NCI-H69 (cell line): ENCODE measurements at regions not wholly inside any gene's neighbourhood (a gene's known extent, or its start where the extent isn't known, plus 50 kb on each side); places are given as distances from the start of the nearest gene placed in this dataset.
"Not testable (repeated sequence)": the region's sequence is repeated elsewhere in the genome, so short reads cannot be mapped to it uniquely, and the experiment has no call there.

Experiments used
- DNase-seq: peaks from one replicate; lab custom pipeline; 2025; lab: John Stamatoyannopoulos, UW

DNA sequence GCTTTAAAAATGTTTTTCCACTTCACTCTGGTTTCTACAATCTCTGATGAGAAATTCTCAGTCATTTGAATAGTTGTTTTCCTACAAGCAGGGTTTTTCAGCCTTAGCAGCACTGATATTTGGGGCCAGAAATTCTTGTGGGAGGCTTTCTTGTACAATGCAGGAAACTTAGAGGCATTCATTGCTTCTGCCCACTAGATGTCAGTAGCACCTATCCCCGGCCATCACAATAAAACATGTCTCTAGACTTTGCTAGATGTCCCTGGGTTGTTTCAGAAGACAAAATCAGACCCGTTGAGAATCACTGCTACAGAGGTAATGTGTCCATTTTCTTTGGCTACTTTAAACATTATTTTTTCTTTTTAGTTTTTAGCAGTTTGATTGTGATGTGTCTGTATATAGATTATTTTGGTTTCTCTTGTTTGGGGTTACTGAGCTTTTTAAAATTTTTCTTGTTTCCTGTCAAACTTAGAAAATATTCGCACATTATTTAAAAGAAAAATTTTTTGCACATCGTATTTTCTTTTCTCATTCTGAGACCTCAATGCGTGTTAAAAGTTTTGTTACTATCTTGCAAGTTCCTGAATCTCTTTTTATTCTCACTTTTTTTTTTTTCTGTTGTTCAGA lies 60.8 kb upstream of the CCDC179 start:
- DNase-seq: peak; percentile 77

DNA sequence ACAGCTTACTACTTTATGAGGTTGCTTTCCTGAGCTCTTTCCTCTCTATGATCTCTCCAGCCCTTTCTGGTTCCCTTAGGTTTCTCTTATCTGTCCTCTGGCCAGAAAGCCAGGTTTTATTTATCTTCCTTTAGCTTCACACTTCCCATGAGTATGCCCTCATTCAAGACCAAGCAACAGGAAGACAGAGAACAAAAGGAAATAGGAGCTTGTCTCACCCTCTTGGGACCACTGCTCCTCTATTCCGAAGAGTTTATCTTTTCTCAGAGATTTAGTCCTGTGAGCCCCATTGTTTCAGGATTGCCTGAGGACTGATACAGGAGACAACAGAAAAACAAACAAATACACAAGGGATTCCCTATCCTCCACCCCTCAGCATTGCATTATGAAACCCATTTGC lies 62.4 kb upstream of the CCDC179 start:
- DNase-seq: peak; percentile 46

DNA sequence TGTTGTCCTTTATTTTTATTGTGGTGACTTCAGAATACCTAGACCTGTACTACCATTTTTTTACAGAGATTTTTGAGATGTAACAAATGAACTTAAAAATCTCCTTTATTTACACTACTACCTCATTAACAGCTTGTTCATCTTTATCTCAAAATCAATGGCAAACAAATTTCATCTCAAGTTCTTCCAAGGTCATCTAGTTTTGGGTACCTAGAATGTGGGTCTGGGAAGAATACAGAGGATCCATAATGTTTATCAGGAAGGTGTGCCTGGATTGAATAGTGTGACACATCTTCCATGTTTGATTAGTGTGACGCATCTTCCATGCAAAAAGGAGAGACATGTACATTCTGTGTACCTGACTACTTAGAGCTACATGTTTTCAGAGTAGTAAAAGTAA lies 63.3 kb upstream of the CCDC179 start:
- no peak for DNase-seq

DNA sequence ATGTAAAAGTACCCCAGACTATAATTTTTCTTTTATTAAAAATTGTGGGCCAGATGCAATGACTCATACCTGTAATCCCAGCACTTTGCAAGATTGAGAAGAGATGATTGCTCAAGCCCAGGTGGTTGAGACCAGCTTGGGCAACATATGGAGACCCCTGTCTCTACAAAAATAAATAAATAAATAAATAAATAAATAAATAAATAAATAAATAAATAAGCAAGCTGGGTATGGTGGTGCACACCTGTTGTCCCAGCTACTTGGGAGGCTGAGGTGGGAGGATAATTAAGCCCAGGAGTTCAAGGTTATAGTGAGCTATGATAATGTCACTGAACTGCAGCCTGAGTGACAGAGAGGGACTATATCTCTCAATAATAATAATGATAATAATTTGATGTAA lies 66.1 kb upstream of the CCDC179 start:
- DNase-seq: no peak

DNA sequence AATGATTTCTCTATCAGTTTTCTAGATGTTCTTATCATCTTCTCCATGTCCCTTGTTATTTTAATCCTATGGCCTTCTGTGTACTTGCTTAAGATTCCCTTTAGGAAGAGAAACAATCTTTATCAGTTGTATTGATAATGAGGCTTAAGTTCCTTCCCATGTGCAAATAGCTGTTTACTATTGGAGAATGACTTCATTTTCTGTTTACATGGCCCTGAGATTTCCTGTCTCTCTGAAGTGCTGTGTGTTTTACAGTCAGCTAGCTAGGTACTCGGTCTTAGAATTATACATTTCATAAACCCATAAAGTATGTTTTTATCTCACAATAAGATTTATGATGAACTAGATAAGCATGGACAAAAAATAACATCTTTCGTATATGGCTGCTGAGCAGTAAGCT lies 67.5 kb upstream of the CCDC179 start:
- peak; percentile 9 for DNase-seq

DNA sequence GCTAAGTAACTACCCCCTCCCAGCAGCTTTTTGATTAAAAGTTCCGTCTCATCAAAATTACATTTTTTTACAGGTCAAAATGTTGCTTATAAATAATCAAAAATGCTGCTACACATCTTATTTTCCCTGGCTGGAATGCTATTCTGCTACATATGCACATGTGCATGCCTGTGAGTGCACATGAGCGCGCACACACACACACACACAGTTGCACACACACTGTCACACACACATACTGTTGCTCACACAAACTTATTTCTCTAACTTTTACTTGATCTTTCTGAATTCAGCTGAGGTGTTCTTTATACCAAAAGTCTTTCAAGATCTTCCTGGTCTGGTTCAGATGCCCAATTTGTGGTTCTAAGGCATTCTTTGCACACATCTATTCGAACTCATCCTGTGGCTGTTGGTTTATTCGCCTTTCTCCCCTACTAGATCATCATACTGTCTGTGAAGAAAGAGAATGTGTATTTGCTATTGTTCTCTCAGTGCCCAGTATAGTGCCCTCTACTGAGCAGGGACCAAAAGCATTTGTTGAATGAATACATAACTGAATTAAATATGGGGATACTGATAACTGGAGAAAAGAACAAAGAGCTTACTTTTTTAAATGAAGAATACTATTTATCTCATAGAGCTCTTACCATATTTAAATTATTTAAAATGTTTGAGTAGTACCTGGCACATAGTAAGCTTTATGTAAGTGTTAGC lies 68.1 kb upstream of the CCDC179 start:
- peak; percentile 40 for DNase-seq

DNA sequence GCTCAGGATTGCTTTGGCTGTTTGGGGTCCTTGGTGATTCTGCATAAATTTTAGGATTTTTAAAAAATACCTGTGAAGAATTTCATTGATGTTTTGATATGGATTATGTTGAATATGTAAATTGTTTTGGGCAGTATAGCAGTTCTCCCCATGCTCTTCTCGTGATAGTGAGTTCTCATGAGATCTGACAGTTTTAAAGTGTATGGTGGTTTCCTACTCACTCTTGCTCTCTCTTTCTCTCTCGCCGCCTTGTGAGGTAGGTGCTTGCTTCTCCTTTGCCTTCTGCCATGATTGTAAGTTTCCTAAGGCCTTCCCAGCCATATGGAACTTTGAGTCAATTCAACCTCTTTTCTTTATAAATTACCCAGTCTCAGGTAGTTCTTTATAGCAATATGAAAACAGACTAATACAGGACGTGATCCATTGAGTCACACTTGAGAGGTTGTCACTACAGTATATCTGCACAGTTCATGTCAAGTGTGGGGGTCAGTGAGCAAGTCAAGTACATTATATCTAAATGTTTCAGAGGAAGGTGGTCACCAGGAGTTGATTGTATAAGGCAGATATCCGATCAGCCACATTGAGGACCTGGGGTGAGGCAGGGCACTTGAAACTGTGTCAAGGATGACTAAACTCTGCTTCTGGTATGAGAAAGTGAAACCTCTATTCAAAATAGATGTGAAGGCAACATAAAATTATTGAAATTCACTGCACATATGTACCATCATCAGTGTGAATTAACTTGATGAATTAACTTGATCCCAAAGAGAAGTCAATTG lies 70.7 kb upstream of the CCDC179 start:
- DNase-seq: no peak

DNA sequence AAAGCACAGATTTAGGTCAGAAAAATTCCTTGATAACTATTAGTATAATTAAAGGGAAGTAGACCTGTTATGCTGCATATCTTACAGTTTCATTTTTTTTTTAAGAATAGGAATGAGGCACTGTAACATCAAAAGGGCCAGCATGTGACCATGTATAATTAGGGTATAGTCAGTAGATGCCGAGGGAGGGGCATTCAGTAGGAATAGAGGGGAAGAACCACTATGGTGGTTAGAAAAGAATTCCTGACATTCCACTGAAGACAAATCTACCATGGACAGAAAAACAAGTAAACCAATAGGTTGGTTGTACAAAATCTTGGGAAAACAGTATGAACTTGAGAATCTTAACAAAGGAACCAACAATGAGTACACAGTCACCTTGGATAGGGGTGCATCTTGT lies 78.4 kb upstream of the CCDC179 start:
- no peak for DNase-seq

DNA sequence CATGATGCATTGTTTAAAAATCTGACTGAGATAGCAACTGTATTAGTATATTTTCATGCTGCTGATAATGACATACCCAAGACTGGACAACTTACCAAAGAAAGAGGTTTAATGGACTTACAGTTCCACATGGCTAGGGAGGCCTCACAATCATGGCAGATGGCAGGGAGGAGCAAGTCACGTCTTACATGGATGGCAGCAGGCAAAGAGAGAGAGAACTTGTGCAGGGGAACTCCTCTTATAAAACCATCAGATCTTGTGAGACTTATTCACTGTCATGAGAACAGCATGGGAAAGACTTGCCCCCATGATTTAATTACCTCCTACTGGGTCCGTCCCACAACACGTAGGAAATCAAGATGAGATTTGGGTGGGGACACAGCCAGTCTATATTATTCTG lies 81.3 kb upstream of the CCDC179 start:
- not testable (repeated sequence) for DNase-seq

DNA sequence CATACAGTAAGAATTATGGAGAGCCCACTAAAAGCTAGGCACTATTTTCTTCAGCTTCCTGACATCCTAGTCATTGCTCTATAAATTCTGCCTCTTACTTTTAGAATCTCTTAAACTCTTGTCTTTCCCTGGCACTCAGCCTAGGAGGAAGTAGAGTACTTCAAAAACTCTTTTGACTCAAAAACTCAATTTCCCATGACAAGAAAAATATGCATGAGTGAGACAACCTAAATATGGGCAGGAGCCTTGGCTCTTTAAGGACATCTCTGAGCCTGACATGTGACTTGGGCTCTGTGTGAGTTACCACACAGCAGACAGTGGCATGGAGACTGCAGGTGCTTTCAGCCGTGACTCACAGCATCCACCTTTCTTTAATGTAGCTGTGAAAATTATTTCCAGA lies 97.5 kb upstream of the CCDC179 start:
- no peak for DNase-seq

DNA sequence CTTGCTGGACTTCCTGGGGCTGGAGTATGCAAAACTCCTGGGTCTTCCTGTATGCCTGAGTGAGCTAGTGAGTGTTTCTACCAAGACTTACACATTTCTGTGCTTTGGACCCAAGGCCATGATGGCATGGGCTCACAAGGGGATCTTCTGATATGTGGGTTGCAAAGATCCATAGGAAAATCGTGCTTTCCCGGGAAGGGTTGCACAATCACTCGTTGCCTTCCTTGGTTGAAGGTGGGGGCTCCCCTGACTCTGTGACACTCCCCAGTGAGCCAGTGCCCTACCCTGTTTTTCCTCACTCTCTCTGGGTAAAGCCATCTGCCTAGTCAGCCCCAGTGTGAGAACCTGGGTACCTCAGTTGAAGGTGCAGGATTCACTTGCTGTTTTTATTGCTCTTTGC lies 114.0 kb upstream of the CCDC179 start:
- DNase-seq: no peak

DNA sequence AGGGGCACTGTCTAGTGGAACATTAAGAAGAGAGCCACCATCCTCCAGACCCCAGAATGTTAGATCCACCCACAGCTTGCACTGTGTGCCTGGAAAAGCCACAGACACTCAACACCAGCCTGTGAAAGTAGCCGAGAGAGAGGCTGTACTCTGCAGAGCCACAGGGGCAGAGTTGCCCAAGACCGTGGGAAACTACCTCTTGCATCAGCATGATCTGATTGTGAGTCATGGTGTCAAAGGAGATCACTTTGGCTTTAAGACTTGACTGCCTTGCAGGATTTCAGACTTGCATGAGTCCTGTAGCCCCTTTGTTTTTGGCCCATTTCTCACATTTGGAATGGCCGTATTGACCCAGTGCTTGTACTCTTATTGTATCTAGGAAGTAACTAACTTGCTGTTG lies 115.9 kb upstream of the CCDC179 start:
- no peak for DNase-seq

DNA sequence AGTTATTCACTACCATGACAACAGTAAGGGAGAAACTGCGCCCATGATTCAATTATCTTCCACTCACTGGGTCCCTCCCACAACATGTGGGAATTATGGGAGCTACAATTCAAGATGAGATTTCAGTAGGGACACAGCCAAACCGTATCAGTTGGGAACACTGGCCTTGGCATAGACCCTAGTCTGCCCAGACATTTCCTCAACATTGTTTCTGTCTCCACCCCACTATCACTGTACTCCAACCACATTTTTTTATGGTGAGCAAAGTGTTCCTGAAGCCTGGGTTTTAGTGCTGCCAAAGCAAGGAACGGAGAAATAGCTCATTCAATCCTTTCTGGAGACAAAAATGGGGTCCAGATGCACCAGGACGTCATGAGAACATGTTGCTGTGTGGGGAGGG lies 122.6 kb upstream of the CCDC179 start:
- no peak for DNase-seq

DNA sequence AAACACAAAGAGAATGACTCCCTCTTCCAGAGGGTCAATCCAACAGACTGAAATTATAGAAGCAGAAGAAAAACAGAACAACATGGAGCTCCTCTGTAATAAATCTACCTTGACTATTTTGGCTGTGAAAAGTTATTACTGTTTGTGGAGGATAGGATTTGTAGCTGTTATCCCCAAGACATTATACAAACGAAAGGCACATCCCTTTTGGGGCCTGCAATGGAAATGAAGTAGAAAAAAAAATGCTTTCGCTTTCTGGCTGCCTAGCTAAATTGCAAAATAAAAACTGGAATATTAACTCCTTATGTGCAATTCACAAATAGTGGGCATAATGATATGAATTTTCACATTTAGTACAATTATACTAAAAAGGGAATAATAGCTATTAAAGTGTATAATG lies 123.8 kb upstream of the CCDC179 start:
- DNase-seq: no peak

DNA sequence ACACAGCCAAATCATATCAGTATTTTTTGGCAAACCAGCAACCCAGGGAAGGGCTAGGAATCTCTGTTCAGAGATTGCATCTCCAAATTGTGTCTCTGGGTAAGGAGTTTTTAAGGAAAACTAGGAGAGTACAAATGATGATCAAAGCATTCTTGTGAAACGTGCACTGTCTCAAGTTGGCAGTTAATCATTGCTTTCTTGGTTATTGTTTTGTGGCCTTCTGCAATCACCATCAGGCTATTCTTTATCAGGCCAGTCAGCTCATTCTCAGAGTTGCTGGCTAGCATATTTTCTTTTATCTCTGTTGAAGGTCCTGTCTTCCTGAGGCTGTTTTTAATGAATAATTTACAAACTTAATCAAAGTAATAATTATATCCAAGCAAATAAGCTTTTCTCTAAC lies 129.1 kb upstream of the CCDC179 start:
- no peak for DNase-seq

DNA sequence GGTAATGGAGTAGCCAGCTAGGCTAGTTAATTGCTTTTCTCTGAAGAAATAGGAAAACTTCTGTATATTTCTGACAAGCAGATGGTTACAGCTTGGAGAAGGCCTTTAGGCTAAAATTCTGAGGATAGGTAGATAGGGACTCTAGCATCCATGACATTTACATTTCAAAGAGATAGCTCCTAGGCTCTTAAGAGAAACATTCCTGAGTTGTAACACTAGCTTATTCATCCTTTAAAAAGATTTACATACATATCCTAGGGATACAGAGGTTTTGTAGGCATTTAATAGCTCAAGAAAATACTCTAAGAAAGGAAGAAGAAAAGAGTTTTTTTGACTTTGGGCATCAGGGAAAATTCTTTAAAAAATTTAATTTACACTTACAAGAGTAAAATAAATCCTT lies 130.9 kb upstream of the CCDC179 start:
- DNase-seq: no peak

DNA sequence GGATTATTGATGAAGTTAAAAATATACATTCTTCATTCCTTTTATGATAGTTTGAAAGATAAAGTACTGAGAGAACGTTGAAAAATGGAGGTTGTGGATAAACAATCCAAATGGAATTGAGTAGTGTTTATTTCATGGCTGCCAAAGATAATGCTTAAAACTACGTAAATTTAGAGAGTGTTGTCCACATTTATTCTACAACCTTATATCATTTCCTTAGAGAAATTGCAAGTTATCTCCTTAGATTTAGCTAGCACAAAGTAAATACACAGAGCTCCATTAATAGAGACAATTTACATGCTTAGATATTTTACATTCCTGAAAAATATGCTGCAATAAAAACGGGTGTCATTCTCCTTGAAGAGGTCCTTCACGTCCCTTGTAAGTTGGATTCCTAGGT lies 146.5 kb upstream of the CCDC179 start:
- DNase-seq: no peak

DNA sequence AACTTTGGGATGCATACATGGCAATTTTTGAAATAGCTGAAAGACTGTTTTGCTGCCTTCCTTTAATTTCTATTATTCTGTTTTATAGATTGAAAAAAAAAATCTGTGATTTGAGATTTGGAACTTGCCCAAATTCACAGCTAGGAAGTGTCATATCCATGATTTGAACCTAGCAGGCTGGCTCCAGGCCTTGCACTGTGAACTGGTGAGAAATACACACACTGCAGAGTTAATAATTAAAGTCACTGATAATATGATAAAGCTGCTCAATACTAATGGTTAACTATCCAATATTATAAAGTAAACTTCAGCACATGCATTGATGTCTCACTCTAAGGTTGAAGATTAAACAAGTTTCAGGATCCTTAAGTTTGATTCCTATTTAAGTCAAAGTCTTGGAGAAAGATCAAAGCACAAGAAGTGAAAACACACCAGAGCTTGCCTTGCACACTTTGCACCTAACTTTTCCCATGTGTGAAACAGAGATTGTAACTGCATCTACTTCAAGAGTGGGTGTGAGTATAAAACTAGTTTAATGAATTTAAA lies 150.6 kb upstream of the CCDC179 start:
- DNase-seq: no peak

DNA sequence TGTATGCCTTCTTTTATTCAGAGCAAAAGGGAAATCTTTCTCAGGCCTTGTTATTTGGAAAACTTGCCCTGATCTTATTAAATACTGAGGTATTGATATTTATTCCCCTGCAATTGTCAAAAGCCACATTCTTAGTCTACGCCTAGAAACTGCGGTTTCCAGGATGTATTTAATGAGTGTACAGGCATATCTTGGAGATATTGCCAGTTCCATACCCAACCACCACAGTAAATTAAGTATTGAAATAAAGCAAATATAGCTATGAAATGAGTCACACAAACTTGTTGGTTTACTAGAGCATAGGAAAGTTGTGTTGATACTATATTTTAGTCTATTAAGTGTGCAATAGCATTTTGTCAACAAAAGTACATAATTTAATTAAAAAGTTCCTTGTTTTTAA lies 152.7 kb upstream of the CCDC179 start:
- DNase-seq: no peak

DNA sequence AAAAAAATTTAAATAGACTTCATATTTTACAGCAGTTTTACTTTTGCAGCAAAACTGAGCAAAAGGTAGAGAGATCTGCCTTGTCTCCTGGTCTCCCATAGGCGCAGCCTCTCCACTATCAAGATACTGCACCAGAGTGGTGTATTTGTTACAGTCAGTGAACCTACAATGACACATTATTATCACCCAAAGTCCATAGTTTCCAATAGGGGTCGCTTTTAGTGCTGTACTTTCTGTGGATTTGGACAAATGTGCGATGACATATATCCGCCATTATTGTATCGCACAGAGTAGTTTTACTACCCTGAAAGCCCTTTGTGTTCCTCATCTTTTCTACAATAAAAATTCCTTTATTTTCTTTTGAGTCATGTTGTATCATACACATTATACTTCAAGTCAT lies 153.2 kb upstream of the CCDC179 start:
- no peak for DNase-seq

DNA sequence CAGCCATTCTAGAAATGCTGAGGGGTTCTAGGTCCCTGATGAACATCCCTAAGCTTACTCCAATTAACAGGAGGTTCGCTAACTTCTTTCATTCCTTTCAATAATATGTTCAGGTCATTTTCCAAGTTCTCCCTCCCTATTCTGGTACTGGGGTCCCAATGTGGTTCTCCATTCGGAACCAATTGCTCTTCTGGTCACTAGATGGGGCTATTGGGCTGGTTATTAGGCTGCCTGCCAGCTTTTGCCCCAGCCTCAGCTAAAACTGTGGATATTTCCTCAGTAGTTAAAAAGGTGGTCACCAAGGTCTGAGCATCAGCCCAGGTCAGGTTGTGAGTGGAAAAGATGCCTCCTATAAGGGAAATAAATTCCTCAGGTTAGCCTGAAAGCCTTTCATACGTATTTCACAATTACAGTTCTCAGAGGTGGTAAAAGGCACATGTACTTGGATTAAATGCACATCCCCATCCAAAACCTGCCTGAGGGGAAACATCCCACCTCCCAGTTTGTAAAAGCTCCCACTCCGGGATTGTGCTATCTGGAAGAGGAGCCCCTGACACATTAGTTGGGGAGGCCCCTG lies 161.1 kb upstream of the CCDC179 start:
- DNase-seq: peak; percentile 54

DNA sequence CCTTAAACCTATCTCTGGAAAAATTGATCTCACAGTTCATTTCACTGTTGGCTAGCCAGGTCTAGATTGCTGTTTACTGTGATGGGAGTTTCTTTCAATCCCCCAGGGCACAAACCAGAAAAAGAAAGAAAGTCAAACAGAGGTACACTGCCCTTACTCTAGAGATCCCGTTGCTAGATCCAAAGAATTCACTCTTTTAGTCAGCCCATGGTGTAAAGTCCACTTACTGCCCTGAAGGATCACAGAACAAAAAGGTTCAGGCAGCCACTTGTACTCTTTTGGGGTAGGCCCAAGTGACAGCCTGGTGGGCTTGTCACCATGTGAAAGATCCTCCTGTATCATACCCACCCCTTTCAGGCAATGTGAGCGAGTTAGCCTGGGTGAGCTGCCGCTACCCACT lies 162.6 kb upstream of the CCDC179 start:
- no peak for DNase-seq

DNA sequence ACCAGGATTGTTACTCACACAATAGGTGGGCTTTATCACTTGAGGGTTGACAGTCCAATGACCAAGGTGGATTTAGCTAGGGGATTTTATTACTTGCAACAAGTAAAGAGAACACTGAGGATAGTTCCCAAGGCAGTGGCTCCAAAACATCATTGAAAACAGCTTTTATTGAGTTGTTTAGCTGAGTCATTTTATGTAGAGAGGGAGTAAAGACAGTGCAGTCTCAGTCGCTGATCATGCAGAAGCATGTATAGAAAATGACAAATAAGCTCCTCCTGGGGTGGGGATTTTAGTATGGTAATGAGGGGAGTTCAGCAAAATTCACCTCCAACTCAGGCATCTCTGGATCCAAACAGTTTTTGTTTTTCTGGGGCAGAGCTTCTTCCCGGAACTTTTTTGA lies 163.0 kb upstream of the CCDC179 start:
- DNase-seq: no peak
